GM19238 (cell line): ENCODE measurements at regions not wholly inside any gene's neighbourhood (a gene's known extent, or its start where the extent isn't known, plus 50 kb on each side); places are given as distances from the start of the nearest gene placed in this dataset.

Experiments
- DNase-seq: peaks from one replicate; pipeline ENCODE4 v3.0.0; 2011; ENCODE audit warnings: low spot score; ENCODE audit not compliant: insufficient read length

DNA sequence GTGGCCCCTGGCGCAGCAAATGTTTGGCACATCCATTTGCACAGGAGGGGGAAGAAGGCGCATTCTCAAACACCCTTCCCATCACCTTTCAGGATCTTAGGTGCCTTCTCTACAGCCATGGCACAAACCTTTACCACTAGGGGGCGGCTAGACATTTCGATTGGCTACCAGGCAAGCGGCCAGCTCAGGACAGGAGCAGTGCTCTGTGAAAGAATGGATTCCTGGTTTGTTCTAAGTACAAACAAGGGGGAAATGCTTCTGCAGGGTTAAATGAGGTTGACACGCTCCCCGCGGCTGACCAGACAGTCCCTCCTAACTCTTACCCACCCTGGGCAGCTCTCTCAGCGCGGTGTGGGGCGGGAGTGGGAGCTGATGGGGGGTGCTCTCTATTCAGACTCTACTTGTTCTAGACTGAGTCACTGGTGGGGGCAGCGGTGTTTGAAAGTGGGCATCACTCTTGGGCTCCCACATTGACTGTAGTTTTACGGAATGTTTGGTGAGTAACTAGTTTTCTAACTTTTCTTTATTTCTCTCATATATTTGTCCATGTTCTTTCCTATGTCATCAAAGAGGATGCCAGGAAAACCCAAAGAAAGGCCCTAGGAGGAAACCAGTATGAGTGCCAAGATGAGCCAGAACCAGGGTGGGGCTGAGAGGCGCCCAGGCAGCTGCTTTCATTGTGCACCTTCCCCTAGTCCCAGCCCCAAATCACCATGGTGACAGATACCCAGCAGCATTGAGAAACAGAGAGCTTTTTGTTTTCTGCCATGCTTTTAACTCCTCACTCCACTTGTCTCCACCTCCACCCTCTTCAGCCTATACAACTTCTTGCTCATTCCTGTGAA lies 61.4 kb upstream of the GPR158 start:
- DNase-seq: peak; percentile 19

DNA sequence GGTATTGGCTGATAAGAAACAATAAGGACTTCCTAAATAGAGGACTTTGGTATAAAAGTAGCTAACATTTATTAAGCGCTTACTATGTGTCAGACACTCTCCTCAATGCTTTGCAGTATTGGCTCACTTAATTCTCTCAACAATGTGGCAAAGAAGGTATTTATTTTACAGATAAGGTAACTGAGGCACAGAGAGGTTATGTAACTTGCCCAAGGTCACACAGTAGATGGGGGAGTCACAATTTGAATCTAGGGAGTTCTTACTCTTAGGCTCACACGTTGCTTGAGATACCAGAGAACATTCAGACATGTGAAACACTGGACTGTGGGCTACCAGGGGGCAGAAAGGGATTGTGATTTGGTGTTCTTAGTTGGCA lies 60.8 kb upstream of the GPR158 start:
- no peak for DNase-seq

DNA sequence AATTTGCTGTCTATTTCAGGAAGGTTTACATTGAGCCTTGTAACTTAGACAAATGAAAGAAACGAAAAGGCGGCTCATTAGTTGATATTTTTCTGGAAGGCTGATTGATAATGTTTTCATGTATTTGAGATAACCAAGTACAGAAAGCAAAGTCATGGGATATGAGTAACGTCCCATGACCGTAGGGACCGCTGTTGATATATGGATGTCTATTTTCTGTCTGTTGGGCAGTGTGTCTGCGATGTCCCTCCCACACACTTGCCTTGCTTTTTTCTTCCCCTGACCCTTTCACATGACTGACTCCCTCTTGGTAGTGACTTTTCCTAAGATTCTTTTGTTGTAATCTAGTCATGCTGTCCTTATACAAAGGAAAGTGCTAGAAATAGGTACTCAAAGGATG lies 57.0 kb upstream of the GPR158 start:
- no peak for DNase-seq

DNA sequence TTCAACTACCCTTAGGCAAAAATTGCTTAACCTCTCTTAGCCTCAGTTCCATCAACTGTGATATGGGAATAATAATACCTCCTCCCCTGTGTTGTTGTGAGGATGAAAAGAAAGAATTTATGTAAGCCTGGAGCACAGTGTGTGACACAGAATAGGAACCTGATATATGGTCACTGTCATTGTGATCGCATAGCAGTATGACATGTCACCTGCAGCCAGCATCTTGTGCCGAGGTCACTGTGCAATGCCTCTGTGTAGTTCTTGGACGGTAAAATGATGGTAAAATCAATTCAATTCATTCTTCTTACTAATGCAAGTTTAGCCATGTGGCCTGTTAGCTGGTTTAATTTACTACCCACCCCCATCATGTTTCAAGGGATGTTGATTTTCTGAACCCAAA lies 54.6 kb upstream of the GPR158 start:
- DNase-seq: no peak
